ENCODE measurements at regions not wholly inside any gene's neighbourhood (a gene's known extent, or its start where the extent isn't known, plus 50 kb on each side); places are given as distances from the start of the nearest gene placed in this dataset.

GRCh38 chr18:71873695-71874094 is 670.4 kb downstream of the CBLN2 start:
- DNase-seq: no peak

DNA sequence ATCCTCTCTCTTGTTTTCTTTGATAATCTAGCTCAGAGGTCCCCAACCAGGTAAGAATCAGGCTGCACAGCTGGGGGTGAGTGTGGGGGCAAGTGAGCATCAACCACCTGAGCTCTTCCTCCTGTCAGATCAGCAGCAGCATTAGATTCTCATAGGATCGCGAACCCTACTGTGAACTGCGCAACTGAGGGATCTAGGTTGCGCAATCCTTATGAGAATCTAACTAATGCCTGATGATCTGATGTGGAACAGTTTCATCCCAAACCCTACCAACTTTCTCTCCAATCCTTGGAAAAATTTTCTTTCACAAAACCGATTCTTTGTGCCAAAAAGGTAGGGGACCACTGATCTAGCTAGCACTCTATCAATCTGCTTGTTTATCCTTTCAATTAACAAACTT is 678.3 kb downstream of the CBLN2 start:
- DNase-seq: no peak

GRCh38 chr18:71850602-71851001 is 693.5 kb downstream of the CBLN2 start:
- no peak for DNase-seq

- DNase-seq: no peak
Observed at GRCh38 chr18:71849407-71849806, 694.7 kb downstream of the CBLN2 start.

- DNase-seq: no peak
Observed at GRCh38 chr18:71846716-71847115, 697.4 kb downstream of the CBLN2 start.

- no peak for DNase-seq
Observed at GRCh38 chr18:71844814-71845213, 699.3 kb downstream of the CBLN2 start.

DNA sequence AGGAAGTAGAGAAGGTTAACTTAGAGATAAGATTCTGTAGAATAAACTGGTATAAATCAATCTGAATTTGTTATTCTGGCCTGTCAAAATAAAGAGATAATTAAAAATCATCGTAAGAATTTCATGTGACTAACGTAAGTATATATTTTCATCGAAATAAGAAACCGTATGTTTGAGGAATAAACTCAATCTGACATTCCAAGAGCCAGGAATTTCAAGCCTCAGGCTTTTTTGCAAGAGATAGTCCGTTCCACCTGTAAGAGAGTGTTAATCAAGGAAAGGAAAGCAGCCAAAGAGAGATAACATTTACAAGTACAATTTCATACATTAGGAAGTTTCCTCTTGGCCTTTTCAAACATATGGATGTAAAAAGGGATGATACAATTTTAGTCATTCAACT is 701.5 kb downstream of the CBLN2 start:
- DNase-seq: no peak

DNA sequence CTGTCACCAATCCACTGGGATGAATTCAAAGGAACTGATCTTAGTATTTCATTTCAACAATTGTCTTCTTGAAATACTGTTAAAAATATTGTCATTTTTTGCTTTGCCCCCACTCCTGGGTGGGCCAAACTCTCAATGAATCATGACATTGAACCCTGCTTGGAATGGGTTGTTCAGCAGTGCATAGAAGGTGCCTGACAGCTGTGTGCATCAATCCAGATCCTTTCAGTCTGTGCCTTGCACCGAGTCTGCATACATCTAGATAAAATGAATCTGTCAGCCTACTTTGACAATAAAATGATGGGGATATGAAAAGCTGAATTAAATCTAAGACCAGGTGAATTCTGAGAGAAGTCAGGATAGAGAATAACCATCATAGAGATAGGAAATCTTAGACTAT is 706.6 kb downstream of the CBLN2 start:
- DNase-seq: no peak

DNA sequence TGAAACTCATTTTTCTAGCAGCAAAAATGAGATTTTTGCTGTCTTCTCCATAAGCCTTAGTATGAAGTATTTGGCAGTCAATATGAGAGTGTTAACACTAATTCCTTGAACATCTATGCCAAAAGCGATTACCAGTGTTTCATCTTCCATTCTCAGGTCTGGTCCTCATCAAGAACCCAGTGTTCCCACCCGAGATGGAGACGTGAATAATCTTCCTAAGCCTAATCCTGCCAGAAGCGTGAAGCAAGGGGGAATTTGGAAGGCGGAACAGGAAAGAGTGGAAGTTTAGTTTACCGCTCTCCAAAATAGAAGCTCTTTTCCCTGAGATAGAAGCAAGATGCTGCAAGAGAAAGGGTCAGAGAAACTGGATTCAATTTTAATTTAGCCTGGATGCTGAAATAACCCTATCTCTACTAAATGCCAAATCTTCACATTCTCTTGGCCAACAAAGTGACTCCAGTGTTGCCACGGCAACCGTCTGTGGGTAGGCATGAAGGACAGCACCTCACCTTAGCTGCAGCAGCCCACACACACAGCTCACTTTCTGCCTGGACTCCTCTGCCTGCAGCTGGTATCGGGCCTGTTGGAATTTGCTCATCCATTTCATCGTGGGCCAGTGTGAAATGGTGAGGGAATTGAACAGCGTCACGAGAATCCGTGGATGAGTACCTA is 711.1 kb downstream of the CBLN2 start:
- DNase-seq: no peak

- no peak for DNase-seq
Observed at GRCh38 chr18:71831039-71831438, 713.1 kb downstream of the CBLN2 start.

DNA sequence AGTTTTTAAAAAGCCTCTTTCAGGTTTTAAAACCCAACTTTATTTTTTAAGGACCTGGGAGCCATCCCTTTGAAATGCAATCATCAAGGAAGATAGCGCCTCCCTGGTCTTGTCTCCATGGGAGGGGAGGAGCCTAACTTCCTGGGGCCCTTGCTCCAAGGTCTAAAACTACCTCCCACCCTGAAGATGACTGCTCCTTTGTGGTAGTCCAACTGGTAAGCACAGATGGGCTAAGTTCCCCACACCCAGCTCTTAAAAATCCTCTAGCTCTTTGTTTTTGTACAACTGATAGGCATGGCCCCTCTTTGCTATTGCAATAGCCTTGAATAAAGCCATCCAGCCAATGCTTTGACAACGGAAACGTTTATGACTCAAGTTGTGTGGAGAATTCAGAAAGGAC is 716.8 kb downstream of the CBLN2 start:
- no peak for DNase-seq

GRCh38 chr18:71815305-71815704 is 728.8 kb downstream of the CBLN2 start:
- no peak for DNase-seq

DNA sequence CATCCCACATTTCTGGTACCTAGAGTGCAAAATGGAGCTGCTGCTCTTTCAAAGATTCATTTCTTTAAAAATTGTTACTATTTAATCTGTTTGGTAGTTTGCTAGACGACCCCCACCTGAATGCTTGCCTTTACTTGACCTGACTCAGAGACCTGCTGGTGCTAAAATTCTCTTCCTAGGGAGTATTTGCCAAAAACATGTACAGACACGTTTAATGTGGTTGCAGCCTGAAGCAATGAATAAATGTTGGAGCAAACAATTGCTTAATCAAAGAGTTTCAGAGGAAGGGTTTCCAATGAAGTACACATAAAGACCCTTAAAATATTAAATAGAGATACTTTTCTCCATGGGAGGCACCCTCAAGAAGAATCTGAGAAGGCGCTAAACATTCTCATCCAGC is 734.4 kb downstream of the CBLN2 start:
- DNase-seq: no peak

DNA sequence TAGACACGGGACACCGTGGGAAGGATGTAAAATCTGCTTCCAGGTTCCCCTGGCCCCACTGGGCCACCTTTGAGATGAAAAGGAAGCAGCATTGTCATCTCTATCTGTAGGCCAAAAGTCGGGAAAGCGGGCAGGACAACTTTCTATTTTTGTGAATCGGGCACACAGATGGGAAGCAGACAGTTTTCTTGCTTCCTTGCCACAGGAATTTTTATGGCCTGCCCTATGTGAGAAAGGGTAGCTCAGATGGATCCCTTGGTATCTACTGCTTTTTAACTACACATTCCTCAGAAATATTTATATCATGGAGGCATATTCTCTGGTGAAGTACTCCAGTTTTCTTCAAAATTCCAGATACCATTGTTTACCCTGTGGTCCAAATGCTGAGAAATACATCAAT is 735.5 kb downstream of the CBLN2 start:
- DNase-seq: no peak

GRCh38 chr18:71807586-71807985 is 736.6 kb downstream of the CBLN2 start:
- no peak for DNase-seq

GRCh38 chr18:71798986-71799673 is 745.0 kb downstream of the CBLN2 start:
- DNase-seq: no peak

GRCh38 chr18:71797554-71797953 is 746.6 kb downstream of the CBLN2 start:
- DNase-seq: no peak

GRCh38 chr18:71784777-71785176 is 759.4 kb downstream of the CBLN2 start:
- DNase-seq: peak; percentile 3

GRCh38 chr18:71760541-71760940 is 783.6 kb downstream of the CBLN2 start:
- no peak for DNase-seq

- no peak for DNase-seq
Observed at GRCh38 chr18:71754246-71754645, 789.9 kb downstream of the CBLN2 start.

GRCh38 chr18:71743634-71744033 is 800.5 kb downstream of the CBLN2 start:
- no peak for DNase-seq

DNA sequence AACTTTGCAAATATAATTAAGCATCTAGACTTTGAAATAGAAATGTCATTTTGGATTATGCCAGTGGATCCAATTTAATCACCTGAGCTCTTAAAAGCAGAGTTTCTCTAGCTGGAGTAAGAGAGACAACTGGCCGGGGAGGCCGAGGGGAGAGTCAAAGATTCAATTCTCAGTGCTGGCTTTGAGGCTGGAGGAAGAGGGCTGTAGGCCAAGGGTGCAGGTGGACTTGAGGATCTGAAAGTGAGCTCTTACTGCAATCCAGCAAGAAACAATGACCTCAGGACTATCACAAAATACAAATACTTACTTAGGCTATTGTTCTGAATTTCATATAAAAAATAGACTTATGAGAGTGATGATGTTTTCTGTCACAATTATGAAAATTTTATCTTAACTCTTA is 814.5 kb downstream of the CBLN2 start:
- DNase-seq: no peak

DNA sequence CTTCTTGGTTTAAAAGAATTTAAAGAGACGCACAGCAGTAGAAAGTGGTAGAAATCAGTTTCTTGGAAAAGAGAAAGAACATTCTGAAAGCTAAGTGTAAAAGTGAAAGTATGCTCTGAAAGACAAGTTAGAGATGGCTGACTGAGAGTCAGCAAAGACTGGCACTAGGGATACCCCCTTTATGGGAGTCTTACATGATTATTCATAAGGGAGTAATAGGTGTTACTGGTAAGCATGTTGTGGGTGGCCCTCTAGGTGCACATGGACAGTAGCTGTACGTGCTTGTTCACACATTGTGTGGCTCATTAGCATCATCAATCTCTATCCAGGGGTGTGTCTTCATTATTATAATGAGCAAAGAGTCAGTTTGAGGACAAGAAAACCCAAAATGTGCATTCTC is 816.2 kb downstream of the CBLN2 start:
- DNase-seq: no peak

DNA sequence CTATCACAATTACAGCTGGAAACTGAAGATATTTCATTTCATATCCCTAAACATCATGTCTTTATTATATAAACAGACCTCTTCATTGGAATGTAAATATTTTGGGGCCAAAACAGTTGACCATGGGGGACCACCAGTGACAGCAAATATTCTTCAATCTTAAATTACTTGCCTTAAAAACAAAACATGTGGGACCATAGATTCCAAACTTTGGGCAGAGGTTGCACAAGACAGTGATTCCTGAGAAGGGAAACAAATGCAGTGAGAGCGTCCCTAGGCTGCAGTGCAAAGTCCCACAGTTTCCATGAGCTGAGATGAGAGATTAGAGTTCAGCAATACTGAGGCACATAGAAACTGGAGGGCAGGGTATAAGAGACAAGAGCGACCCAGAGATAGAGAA is 818.9 kb downstream of the CBLN2 start:
- no peak for DNase-seq

DNA sequence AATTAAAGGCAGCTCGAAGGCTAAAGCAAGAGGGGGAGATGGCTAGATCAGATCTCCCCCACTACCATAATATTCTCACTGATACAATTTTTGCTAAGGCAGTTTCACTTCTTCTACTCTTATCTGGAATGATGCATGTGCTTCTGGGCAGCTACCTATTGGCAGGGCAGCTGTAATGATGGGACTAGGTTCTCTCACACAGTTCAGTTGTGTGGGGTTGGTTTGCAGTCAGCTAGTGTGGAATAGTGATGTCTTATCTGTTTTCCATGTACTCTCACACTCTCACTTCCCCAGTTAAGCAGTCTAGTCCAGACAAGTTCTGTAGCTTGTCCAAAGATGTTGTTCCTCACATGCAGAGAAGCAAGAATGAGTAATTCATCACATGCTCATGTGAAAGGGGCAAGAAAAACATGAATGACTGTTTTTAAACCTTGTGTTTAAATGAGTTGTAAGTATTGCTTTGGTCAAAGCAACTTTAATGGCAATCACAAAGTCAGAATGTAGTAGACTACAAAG is 836.1 kb downstream of the CBLN2 start:
- DNase-seq: no peak
